NCI-H510A (cell line): ENCODE measurements at regions not wholly inside any gene's neighbourhood (a gene's known extent, or its start where the extent isn't known, plus 50 kb on each side); places are given as distances from the start of the nearest gene placed in this dataset.
A peak's percentile ranks its signal among the peaks of the same experiment; 100 is the strongest.
"Not testable (repeated sequence)": the region's sequence is repeated elsewhere in the genome, so short reads cannot be mapped to it uniquely, and the experiment has no call there.

ENCODE experiments used
- DNase-seq: peaks from one replicate; lab custom pipeline; 2025; lab: John Stamatoyannopoulos, UW

DNA sequence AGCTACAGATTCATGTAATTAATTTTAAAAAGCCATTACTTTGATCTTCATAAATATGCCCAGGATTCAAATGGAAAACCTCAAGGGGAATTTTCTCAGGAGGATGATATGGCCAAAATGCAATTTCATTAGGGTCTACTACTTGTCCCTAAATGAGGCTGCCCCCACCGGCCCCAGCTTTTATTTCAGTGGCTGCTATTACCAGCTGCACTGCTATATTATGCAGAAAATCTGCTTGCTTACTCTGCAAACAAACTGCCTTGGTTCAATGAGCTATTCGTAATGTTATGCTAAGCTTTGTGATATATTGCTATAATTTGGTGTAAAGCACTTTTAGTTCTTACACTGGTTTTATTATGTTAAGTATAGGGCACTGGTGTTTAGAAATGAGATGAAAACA is 137.3 kb upstream of the TMTC4 start:
- no peak for DNase-seq

GRCh38 chr13:100811024-100811865 is 136.7 kb upstream of the TMTC4 start:
- DNase-seq = no peak

DNA sequence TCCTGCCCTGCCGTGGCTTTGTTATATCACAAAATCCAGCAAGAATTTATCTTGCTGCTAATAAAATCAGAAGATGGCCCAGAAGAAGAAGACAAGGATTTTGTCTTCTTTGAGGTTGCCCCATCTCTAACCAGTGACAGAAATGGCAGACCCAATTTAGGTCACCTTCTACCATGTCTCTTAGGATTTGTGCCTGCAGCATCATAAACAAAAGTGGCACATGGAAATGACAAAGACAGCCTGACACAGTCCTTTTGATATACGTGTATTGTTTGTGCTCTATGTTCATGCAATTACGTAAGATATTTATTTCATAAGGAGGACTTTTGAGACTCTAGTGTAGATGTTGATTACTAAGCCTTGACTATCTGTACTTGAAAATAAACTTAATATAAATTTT is 135.9 kb upstream of the TMTC4 start:
- no peak for DNase-seq

- DNase-seq = no peak
Measured at GRCh38 chr13:100809856-100810255, 135.3 kb upstream of the TMTC4 start.

- no peak for DNase-seq
Measured at GRCh38 chr13:100809129-100809390, 134.5 kb upstream of the TMTC4 start.

DNA sequence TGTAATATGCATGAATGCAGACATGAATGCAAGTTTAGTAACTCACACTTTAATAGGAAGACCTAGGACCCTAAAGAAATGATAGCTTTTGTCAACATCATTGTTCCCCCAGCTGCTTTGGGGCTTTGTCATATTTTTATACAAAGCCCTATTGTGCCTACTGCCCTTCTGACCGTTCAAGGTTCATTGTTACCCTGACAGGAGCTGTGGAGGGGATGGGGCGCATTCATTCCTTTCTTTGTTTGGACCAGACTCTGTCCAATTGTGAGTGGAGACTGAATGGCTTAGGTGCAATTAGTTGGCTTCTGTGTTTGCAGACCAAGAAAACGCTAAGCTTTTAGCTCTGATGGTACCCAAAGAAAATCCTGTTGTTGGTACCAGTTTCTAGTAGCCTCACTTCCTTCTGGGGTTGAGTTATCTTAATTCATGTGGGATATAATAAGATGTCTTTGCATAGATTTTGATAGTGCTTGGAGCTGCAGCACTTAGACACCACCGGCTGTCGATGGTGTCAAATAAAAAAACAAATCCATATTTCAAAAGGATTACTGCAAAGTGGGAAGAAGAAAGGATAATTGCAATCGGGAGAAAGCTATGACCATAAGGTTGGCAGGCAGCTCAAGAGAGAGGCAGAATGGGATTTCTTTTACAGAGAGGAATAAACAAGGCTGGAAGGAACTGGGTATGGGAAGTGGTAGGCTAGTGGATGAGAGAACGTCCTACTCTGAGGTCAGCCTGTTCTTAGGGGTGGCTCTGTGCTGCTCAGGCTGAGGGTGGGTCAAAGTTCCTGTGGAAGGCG is 133.9 kb upstream of the TMTC4 start:
- no peak for DNase-seq

DNA sequence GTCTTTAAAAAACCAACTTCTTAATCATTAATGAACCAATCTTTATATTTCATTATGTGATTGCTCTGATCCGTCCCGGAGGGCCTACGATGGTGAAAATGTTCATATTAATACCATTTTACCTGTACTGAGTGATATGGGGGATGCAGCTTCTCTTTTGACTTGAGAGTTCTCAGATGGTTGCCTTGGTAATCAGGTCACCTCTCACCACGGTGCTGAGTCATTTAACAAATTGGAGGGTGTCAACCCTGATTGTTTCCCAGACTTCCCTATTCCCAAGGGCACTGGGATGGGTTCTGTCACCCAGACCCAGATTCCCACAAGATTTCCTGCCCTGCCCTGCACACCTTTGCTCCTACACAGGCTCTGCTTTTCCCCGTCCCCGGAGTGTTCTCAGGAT is 128.5 kb upstream of the TMTC4 start:
- DNase-seq = no peak

- no peak for DNase-seq
Measured at GRCh38 chr13:100800283-100800875, 125.8 kb upstream of the TMTC4 start.

- DNase-seq = no peak
Measured at GRCh38 chr13:100798739-100799361, 124.3 kb upstream of the TMTC4 start.

GRCh38 chr13:100797921-100798320 is 123.3 kb upstream of the TMTC4 start:
- DNase-seq = no peak

- DNase-seq = no peak
Measured at GRCh38 chr13:100796463-100796862, 121.9 kb upstream of the TMTC4 start.

- no peak for DNase-seq
Measured at GRCh38 chr13:100794575-100794974, 120.0 kb upstream of the TMTC4 start.

GRCh38 chr13:100790405-100790804 is 115.8 kb upstream of the TMTC4 start:
- no peak for DNase-seq

- no peak for DNase-seq
Measured at GRCh38 chr13:100789968-100790367, 115.4 kb upstream of the TMTC4 start.

- DNase-seq = peak; percentile 55
Measured at GRCh38 chr13:100789481-100789880, 114.9 kb upstream of the TMTC4 start.

DNA sequence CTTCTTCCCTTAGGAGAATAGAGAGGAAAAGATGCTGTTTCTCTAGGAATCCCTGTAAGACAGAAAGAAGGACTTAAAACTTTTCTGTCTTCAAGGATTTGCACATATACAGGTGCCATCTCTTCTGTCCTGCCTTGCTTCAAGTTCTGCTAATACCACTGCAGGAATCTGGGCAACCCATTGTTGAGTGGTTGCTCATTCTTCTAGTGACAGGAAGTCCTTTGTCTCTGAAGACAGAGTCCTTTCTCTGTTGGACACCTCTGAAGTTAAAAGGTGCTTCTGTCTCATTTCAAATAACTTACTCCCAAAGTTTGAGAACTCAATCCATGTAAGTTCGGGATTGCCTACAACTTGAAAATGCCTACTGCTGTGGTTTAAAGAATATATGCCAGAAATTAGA is 114.4 kb upstream of the TMTC4 start:
- DNase-seq = no peak

- no peak for DNase-seq
Measured at GRCh38 chr13:100788540-100788939, 113.9 kb upstream of the TMTC4 start.

- no peak for DNase-seq
Measured at GRCh38 chr13:100787899-100788298, 113.3 kb upstream of the TMTC4 start.

DNA sequence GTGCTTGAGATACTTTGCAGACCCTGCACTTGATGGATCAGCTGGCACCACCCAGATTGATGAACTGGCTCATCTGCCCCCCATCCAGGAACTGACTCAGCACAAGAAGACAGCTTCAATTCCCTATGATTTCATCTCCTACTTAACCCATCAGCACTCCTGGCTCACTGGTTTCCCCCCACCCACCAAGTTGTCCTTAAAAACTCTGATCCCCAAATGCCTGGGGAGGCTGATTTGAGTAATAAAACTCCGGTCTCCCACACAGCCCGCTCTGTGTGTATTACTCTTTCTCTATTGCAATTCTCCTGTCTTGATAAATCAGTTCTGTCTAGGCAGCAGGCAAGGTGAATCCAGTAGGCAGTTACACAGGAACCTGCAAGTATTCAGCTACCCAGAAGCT is 102.1 kb upstream of the TMTC4 start:
- DNase-seq = not testable (repeated sequence)

DNA sequence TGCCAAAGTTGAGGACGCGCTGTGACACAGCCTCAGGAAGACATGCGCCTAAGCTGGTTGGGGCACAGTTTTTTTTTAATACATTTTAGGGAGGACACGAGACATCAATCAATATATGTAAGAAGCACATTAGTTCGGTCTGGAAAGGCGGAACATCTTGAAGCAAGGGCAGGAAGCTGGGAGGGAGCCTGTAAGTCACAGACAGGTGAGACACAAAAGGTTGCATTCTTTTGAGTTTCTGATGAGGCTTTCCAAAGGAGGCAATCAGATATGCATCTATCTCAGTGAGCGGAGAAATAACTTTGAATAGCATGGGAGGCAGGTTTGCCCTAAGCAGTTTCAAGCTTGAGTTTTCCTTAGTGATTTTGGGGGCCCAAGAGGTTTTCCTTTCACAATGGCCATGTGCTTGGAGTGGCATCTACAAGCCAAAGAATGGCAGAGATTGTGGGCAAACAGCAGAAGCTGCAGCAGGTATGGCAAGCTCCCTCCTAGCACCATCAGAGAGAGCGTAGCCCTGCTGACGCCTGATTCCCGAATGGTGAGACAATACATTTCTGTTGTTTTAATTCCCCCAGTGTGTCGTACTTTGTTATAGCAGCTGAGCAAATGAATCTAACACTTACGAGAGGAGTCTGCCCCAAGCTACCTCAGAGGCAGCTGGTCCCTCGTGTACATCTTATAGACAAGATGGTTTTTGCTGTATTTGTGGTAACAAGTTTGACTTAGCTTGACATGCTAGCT is 99.5 kb upstream of the TMTC4 start:
- DNase-seq = no peak

- no peak for DNase-seq
Measured at GRCh38 chr13:100773429-100773828, 98.8 kb upstream of the TMTC4 start.

DNA sequence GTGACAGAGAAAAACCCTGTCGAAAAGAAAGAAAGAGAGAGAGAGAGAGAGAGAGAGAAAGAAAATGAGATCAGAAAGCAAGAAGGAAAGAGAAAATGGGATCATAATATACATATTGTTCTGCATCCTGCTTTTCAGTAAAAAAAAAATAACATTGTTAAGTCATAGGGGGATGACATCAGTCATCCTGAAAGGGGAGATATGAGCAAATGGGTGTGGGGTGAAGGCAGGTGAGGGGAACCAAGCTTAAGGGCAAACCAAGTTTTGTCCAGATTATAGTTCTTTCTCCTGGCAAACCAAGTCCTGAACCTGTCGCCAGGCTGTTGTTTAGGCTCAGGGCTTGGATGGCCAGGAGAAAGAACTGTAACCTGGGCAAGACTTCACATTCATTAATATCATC is 92.6 kb upstream of the TMTC4 start:
- no peak for DNase-seq
